Retinal pigment epithelial cell (primary cell): ENCODE measurements at regions not wholly inside any gene's neighbourhood (a gene's known extent, or its start where the extent isn't known, plus 50 kb on each side); places are given as distances from the start of the nearest gene placed in this dataset.

ENCODE experiments used
- DNase-seq: peaks from one replicate; pipeline ENCODE4 v3.0.0-alpha.2; 2010; ENCODE audit warnings: low read depth
- H3K4me3 ChIP-seq: 2 replicates; pipeline ENCODE4 v1.5.1; 2011; ENCODE audit warnings: mild to moderate bottlenecking, low read length, control low read depth, moderate library complexity
- TF ChIP-seq, protein P1 (sequence below): conservative IDR thresholded peaks from 2 replicates; pipeline ENCODE4 v1.5.1; 2011; ENCODE audit warnings: low read depth, low read length, control low read depth, inconsistent platforms

- DNase-seq = peak; percentile 88
- H3K4me3 ChIP-seq = no peak overlapping the region
- TF ChIP-seq, protein P1, sequence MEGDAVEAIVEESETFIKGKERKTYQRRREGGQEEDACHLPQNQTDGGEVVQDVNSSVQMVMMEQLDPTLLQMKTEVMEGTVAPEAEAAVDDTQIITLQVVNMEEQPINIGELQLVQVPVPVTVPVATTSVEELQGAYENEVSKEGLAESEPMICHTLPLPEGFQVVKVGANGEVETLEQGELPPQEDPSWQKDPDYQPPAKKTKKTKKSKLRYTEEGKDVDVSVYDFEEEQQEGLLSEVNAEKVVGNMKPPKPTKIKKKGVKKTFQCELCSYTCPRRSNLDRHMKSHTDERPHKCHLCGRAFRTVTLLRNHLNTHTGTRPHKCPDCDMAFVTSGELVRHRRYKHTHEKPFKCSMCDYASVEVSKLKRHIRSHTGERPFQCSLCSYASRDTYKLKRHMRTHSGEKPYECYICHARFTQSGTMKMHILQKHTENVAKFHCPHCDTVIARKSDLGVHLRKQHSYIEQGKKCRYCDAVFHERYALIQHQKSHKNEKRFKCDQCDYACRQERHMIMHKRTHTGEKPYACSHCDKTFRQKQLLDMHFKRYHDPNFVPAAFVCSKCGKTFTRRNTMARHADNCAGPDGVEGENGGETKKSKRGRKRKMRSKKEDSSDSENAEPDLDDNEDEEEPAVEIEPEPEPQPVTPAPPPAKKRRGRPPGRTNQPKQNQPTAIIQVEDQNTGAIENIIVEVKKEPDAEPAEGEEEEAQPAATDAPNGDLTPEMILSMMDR = no peak
Measured at GRCh38 chr5:125196481-125197111, 450.2 kb upstream of the ZNF608 start.

GRCh38 chr5:125197321-125197720 is 450.9 kb upstream of the ZNF608 start:
- DNase-seq = no peak
- TF ChIP-seq, protein P1 = no peak
- H3K4me3 ChIP-seq = no peak overlapping the region

DNA sequence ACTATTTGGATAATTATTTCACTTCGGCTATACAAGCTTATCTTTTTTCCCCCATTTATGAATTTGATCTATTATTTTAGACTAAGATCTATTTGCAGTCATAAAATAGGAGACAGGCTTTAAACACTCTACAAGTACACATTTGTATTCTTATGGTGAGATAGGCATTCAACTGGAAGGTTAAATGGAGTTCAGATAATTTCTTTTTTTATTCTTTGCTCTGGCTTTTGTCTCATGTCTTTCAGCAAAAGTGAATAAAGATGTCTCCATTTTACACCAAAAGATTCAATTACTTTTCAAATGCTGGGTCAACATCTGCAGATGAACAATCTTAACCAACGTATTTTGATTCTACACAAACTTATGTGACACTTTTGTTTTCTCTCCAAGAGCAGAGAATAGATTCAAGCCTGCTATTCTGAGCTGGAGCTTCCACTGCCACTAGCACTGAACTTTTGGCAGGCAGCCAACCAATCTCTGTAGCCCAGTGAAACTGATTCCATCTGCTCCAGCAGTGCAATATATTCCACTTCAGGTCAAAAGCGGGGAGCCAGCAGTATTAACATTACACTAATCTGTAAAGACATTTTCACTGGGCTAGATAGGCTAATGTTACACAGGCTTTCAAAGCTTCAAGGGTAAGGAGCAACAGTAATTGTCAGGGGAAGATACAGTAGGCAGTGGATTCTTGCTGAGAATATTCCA is 452.0 kb upstream of the ZNF608 start:
- peak; percentile 83 for DNase-seq
- no peak overlapping the region for H3K4me3 ChIP-seq
- TF ChIP-seq, protein P1 = no peak

DNA sequence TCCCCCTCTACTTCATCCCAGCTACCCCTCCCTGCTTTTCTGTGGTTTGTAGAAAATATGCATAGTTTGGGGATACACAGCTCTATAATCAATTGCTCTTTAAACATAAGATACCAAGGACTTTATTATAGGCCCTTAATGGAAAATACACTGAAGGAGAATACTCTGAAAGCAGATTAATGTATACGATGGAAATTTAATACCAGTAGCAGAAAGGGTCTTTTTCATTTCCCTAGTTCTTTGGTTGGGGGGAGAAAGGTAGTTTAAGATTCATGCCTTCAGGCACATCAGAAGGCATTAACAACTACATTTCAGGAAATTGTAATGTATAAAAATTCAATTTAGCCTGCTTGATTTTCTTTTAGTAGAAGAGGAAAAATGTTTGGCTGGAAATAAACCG is 452.9 kb upstream of the ZNF608 start:
- no peak overlapping the region for H3K4me3 ChIP-seq
- DNase-seq = no peak
- TF ChIP-seq, protein P1 = no peak

- TF ChIP-seq, protein P1 = no peak
- peak overlapping the region; percentile 26 for H3K4me3 ChIP-seq
- DNase-seq = no peak
Measured at GRCh38 chr5:125199968-125200865, 453.8 kb upstream of the ZNF608 start.

GRCh38 chr5:125200866-125201373 is 454.5 kb upstream of the ZNF608 start:
- H3K4me3 ChIP-seq = peak overlapping the region; percentile 26
- no peak for DNase-seq
- TF ChIP-seq, protein P1 = no peak
